Liver (tissue), 3 donors: ENCODE measurements at regions not wholly inside any gene's neighbourhood (a gene's known extent, or its start where the extent isn't known, plus 50 kb on each side); places are given as distances from the start of the nearest gene placed in this dataset.

ENCODE experiments used
- CTCF ChIP-seq: fragments of 150-350 bp; IDR thresholded peaks from 2 replicates; pipeline ENCODE4 v1.5.1; 2017; ENCODE audit warnings: improper control_type of control experiment, low read depth, low read length; ENCODE audit not compliant: missing input control
- MAX ChIP-seq: IDR thresholded peaks from 2 replicates; pipeline ENCODE4 v1.6.1; 2016; ENCODE audit warnings: antibody characterized with exemption
- RAD21 ChIP-seq, 2 donors: IDR thresholded peaks; 2 replicates each; pipeline ENCODE4 v1.6.1; 2016; ENCODE audit warnings: antibody characterized with exemption in 2 of 2, mild to moderate bottlenecking in 2 of 2
- REST ChIP-seq: IDR thresholded peaks from 2 replicates; pipeline ENCODE4 v1.6.1; 2016; ENCODE audit warnings: antibody characterized with exemption, mild to moderate bottlenecking
- SP1 ChIP-seq: IDR thresholded peaks from 2 replicates; pipeline ENCODE4 v1.6.1; 2018; ENCODE audit warnings: antibody characterized with exemption, mild to moderate bottlenecking
- TAF1 ChIP-seq: conservative IDR thresholded peaks from 2 replicates; pipeline ENCODE4 v1.6.1; 2016; ENCODE audit warnings: antibody characterized with exemption, mild to moderate bottlenecking
- YY1 ChIP-seq: IDR thresholded peaks from 2 replicates; pipeline ENCODE4 v1.6.1; 2016; ENCODE audit warnings: antibody characterized with exemption, mild to moderate bottlenecking
- donor health status: healthy.
- donor health status: healthy.

- TF ChIP-seq MAX (no peak), RAD21 (IDR thresholded peaks at IDR 0.05) (no peak), TAF1 (no peak), REST (no peak), CTCF (no peak), YY1 (no peak), SP1 (no peak)
Measured at GRCh38 chr3:24981924-24982323, 446.1 kb upstream of the RARB start.
